ENCODE measurements at regions not wholly inside any gene's neighbourhood (a gene's known extent, or its start where the extent isn't known, plus 50 kb on each side); places are given as distances from the start of the nearest gene placed in this dataset.

- TF ChIP-seq SP3 (tag by site-specific recombination; IDR thresholded peaks at IDR 0.05) (no peak), ZSCAN18 (tag by site-specific recombination; IDR thresholded peaks at IDR 0.05) (no peak), ZNF416 (tag by site-specific recombination; IDR thresholded peaks at IDR 0.05) (no peak), BCL6B (tag by site-specific recombination; IDR thresholded peaks at IDR 0.05) (no peak), ZNF132 (tag by site-specific recombination; IDR thresholded peaks at IDR 0.05; ENCODE audit: borderline replicate concordance) (no peak), PRDM6 (tag by site-specific recombination; IDR thresholded peaks at IDR 0.05) (no peak), ZNF362 (tag by site-specific recombination; IDR thresholded peaks at IDR 0.05) (no peak), CTCF (tag by site-specific recombination; IDR thresholded peaks at IDR 0.05) (no peak), ZNF37A (tag by site-specific recombination; IDR thresholded peaks at IDR 0.05) (no peak), ZSCAN30 (tag by site-specific recombination; IDR thresholded peaks at IDR 0.05) (no peak), BCL11A (tag by site-specific recombination; IDR thresholded peaks at IDR 0.05; ENCODE audit: low read depth) (no peak), ZNF785 (tag by site-specific recombination; IDR thresholded peaks at IDR 0.05) (no peak), PBX3 (CRISPR knock-in tag; IDR thresholded peaks at IDR 0.05) (no peak), ZNF239 (tag by site-specific recombination; IDR thresholded peaks at IDR 0.05) (no peak), ZNF155 (tag by site-specific recombination; IDR thresholded peaks at IDR 0.05) (no peak), EGR2 (tag by site-specific recombination; IDR thresholded peaks at IDR 0.05; ENCODE audit: low read depth) (no peak), ZNF302 (tag by site-specific recombination; IDR thresholded peaks at IDR 0.05; ENCODE audit: low read depth) (no peak), ZNF658 (tag by site-specific recombination; IDR thresholded peaks at IDR 0.05) (no peak), ZNF768 (tag by site-specific recombination; IDR thresholded peaks at IDR 0.05) (no peak), ZNF561 (tag by site-specific recombination; IDR thresholded peaks at IDR 0.05; ENCODE audit: borderline replicate concordance) (no peak)
- ChIA-PET POLR2A (no interaction called here), CTCF (no interaction called here)
- Histone ChIP-seq H3K9me3 (ENCODE audit: control insufficient read depth, insufficient read depth, low read depth, low read length) (no peaks in the 10 kb centered on the region), H3K4me3 (ENCODE audit: low read depth, low read length) (no peak overlapping the region), H3K4me1 (ENCODE audit: control insufficient read depth, insufficient read depth, low read length) (no peaks in the 10 kb centered on the region; the same call in 1 of the 2 replicates), H3K36me3 (ENCODE audit: control insufficient read depth in 2 of 2, insufficient read depth in 1 of 2, low read length in 2 of 2) (no peaks in the 10 kb centered on the region), H3K27ac (ENCODE audit: extremely low read depth, low read depth, low read length) (no peak overlapping the region)
These were observed 1579.6 kb upstream of the SLC10A2 start for GRCh38 chr13:104645786-104646185.
